IMR-90 (cell line): ENCODE measurements at regions not wholly inside any gene's neighbourhood (a gene's known extent, or its start where the extent isn't known, plus 50 kb on each side); places are given as distances from the start of the nearest gene placed in this dataset.

Experiments used
- ATAC-seq: fragments of 200-7000 bp; cut with Tn5 transposase; 2 replicates; pipeline ENCODE4 v1.9.1; 2020; ENCODE audit warnings: low read depth, mild to moderate bottlenecking, moderate library complexity
- BruUV-seq: library from RNA; stranded (reverse); fragments of 400-500 nt; replicated peaks from 2 replicates; lab custom pipeline; 2021; lab: Mats Ljungman, UMichigan
- CTCF ChIA-PET: fragments of 300-600 bp; formaldehyde crosslinking; extraction: SDS; loops from one replicate; lab custom pipeline; 2021; ENCODE audit warnings: antibody characterized with exemption; lab: Yijun Ruan, JAX
- POLR2A ChIA-PET: fragments of 300-600 bp; sonication (Branson Sonifier 250); formaldehyde crosslinking; loops from one replicate; lab custom pipeline; 2022; ENCODE audit warnings: antibody characterized with exemption; ENCODE audit not compliant: unreplicated experiment; lab: Charles Lee
- DNase-seq: peaks from one replicate; pipeline ENCODE4 v3.0.0; 2013
- H2AFZ ChIP-seq: replicated peaks from 2 replicates; pipeline ENCODE3; 2013; ENCODE audit warnings: low read length, mild to moderate bottlenecking; ENCODE audit not compliant: poor library complexity
- H2AK5ac ChIP-seq: 2 replicates; pipeline ENCODE4 v1.6.1; 2013; ENCODE audit warnings: low read depth, low read length, inconsistent platforms
- H2AK9ac ChIP-seq: replicated peaks from 2 replicates; pipeline ENCODE3; 2013; ENCODE audit warnings: mild to moderate bottlenecking, low read depth, low read length, moderate library complexity; ENCODE audit not compliant: poor library complexity
- H2BK120ac ChIP-seq: 2 replicates; pipeline ENCODE4 v1.6.1; 2013; ENCODE audit warnings: low read depth, low read length, inconsistent platforms
- H2BK15ac ChIP-seq: 3 replicates; pipeline ENCODE4 v1.6.1; 2013; ENCODE audit warnings: low read depth, low read length, inconsistent platforms
- H2BK20ac ChIP-seq: 2 replicates; pipeline ENCODE4 v1.6.1; 2013; ENCODE audit warnings: low read depth, mild to moderate bottlenecking, inconsistent platforms, low read length, moderate library complexity
- H2BK5ac ChIP-seq: 2 replicates; pipeline ENCODE4 v1.6.1; 2013; ENCODE audit warnings: mild to moderate bottlenecking, low read depth, low read length, inconsistent platforms; ENCODE audit not compliant: poor library complexity, severe bottlenecking
- H3K14ac ChIP-seq: replicated peaks from 2 replicates; pipeline ENCODE4 v1.6.1; 2013; ENCODE audit warnings: low read depth, low read length, inconsistent platforms
- H3K18ac ChIP-seq: 2 replicates; pipeline ENCODE4 v1.6.1; 2013; ENCODE audit warnings: low read depth, low read length, control low read depth
- H3K23ac ChIP-seq: 2 replicates; pipeline ENCODE4 v1.6.1; 2013; ENCODE audit warnings: low read depth, low read length, inconsistent platforms
- H3K27ac ChIP-seq: 2 replicates; pipeline ENCODE4 v1.5.1; 2013; ENCODE audit warnings: mild to moderate bottlenecking, control low read depth, low read length; ENCODE audit not compliant: insufficient read depth
- H3K27me3 ChIP-seq: 2 replicates; pipeline ENCODE4 v1.6.1; 2013; ENCODE audit warnings: low read length; ENCODE audit not compliant: control insufficient read depth, insufficient read depth
- H3K36me3 ChIP-seq: 2 replicates; pipeline ENCODE4 v1.6.1; 2013; ENCODE audit warnings: low read length, mixed read lengths; ENCODE audit not compliant: control insufficient read depth, insufficient read depth
- H3K4ac ChIP-seq: 2 replicates; pipeline ENCODE4 v1.6.1; 2013; ENCODE audit warnings: low read depth, low read length, inconsistent platforms
- H3K4me1 ChIP-seq: 2 replicates; pipeline ENCODE4 v1.6.1; 2013; ENCODE audit warnings: low read length, mixed read lengths; ENCODE audit not compliant: control insufficient read depth, insufficient read depth
- H3K4me2 ChIP-seq: 2 replicates; pipeline ENCODE4 v1.6.1; 2013; ENCODE audit warnings: low read depth, mild to moderate bottlenecking, control low read depth, low read length, moderate library complexity
- H3K4me3 ChIP-seq: 2 replicates; pipeline ENCODE4 v1.5.1; 2013; ENCODE audit warnings: low read depth, mild to moderate bottlenecking, control low read depth, low read length, moderate library complexity; ENCODE audit not compliant: insufficient read depth
- H3K56ac ChIP-seq: 2 replicates; pipeline ENCODE4 v1.6.1; 2013; ENCODE audit warnings: low read length, inconsistent platforms; ENCODE audit not compliant: insufficient read depth; ENCODE audit errors: extremely low read depth
- H3K79me1 ChIP-seq, 2 experiments: 2 replicates each; pipeline ENCODE4 v1.6.1; 2013; ENCODE audit warnings: low read length in 2 of 2, inconsistent platforms in 1 of 2, low read depth in 1 of 2
- H3K9ac ChIP-seq: 2 replicates; pipeline ENCODE4 v1.6.1; 2013; ENCODE audit warnings: low read depth, low read length, control low read depth
- H3K9me1 ChIP-seq: 2 replicates; pipeline ENCODE4 v1.6.1; 2013; ENCODE audit warnings: low read length, inconsistent platforms; ENCODE audit not compliant: insufficient read depth
- H3K9me3 ChIP-seq: 2 replicates; pipeline ENCODE4 v1.6.1; 2013; ENCODE audit warnings: low read length; ENCODE audit not compliant: control insufficient read depth, insufficient read depth
- H4K20me1 ChIP-seq: 2 replicates; pipeline ENCODE4 v1.6.1; 2013; ENCODE audit warnings: low read length, inconsistent platforms; ENCODE audit not compliant: insufficient read depth
- H4K5ac ChIP-seq: 2 replicates; pipeline ENCODE4 v1.6.1; 2013; ENCODE audit warnings: mild to moderate bottlenecking, low read depth, low read length, control low read depth
- H4K8ac ChIP-seq, 2 experiments: 2 replicates each; pipeline ENCODE4 v1.6.1; 2013; ENCODE audit warnings: low read depth in 2 of 2, low read length in 2 of 2, control low read depth in 1 of 2, inconsistent platforms in 1 of 2
- H4K91ac ChIP-seq: 2 replicates; pipeline ENCODE4 v1.6.1; 2013; ENCODE audit warnings: low read depth, low read length, inconsistent platforms; ENCODE audit not compliant: insufficient read depth
- BHLHE40 ChIP-seq: fragments of 150-350 bp; IDR thresholded peaks from 2 replicates; pipeline ENCODE4 v1.6.1; 2016; ENCODE audit warnings: mild to moderate bottlenecking, low read depth, low read length
- CEBPB ChIP-seq: IDR thresholded peaks from 2 replicates; pipeline ENCODE4 v1.6.1; 2012; ENCODE audit warnings: low read depth, low read length, improper control_type of control experiment
- CHD1 ChIP-seq: IDR thresholded peaks from 2 replicates; pipeline ENCODE4 v1.6.1; 2012; ENCODE audit warnings: low read depth, low read length, improper control_type of control experiment
- FOS ChIP-seq: fragments of 150-350 bp; IDR thresholded peaks from 2 replicates; pipeline ENCODE4 v1.6.1; 2016; ENCODE audit warnings: low read depth, low read length
- MAFK ChIP-seq: IDR thresholded peaks from 2 replicates; pipeline ENCODE4 v1.6.1; 2012; ENCODE audit warnings: low read depth, low read length, improper control_type of control experiment
- MAZ ChIP-seq: IDR thresholded peaks from 2 replicates; pipeline ENCODE4 v1.6.1; 2012; ENCODE audit warnings: low read depth, mild to moderate bottlenecking, low read length, improper control_type of control experiment, moderate library complexity, borderline replicate concordance
- MXI1 ChIP-seq: IDR thresholded peaks from 2 replicates; pipeline ENCODE4 v1.6.1; 2012; ENCODE audit warnings: low read depth, mild to moderate bottlenecking, low read length, moderate library complexity, borderline replicate concordance
- NFE2L2 ChIP-seq: fragments of 150-350 bp; IDR thresholded peaks from 2 replicates; pipeline ENCODE4 v1.6.1; 2016; ENCODE audit warnings: low read depth, mild to moderate bottlenecking, low read length
- POLR2A ChIP-seq: IDR thresholded peaks from 2 replicates; pipeline ENCODE4 v1.6.1; 2012; ENCODE audit warnings: mild to moderate bottlenecking, low read depth, low read length
- RAD21 ChIP-seq: IDR thresholded peaks from 2 replicates; pipeline ENCODE4 v1.6.1; 2012; ENCODE audit warnings: low read length, improper control_type of control experiment
- RCOR1 ChIP-seq: IDR thresholded peaks from 2 replicates; pipeline ENCODE4 v1.6.1; 2012; ENCODE audit warnings: mild to moderate bottlenecking, low read length, improper control_type of control experiment; ENCODE audit not compliant: insufficient replicate concordance
- RFX5 ChIP-seq: IDR thresholded peaks from 2 replicates; pipeline ENCODE4 v1.8.0; 2012; ENCODE audit warnings: low read depth, mild to moderate bottlenecking, low read length, moderate library complexity
- SMC3 ChIP-seq: fragments of 150-350 bp; IDR thresholded peaks from 2 replicates; pipeline ENCODE4 v1.6.1; 2016; ENCODE audit warnings: low read depth, mild to moderate bottlenecking, antibody characterized with exemption, low read length, moderate library complexity
- dilution Hi-C: fragments of 300-500 bp; cut with HindIII; formaldehyde crosslinking; loops from one replicate; pipeline ENCODE4 v1.14.3; 2018; ENCODE audit warnings: low sequenced_read_pairs; ENCODE audit not compliant: unreplicated experiment
- in situ Hi-C: fragments of 300-500 bp; cut with MboI; formaldehyde crosslinking; loops from 3 replicates; pipeline ENCODE4 v1.14.3; 2019; ENCODE audit warnings: low sequenced_read_pairs, inconsistent platforms, mixed read lengths
- intact Hi-C: fragments of 100-400 bp; cut with micrococcal nuclease; formaldehyde crosslinking; loops from 2 replicates; pipeline ENCODE4 v1.10.0; 2022
- TF ChIP-seq, protein P1 (sequence below): conservative IDR thresholded peaks from 2 replicates; pipeline ENCODE4 v1.5.1; 2012; ENCODE audit warnings: mild to moderate bottlenecking, low read depth, low read length, improper control_type of control experiment
- TF ChIP-seq, protein P2 (sequence below): fragments of 150-350 bp; IDR thresholded peaks from 2 replicates; pipeline ENCODE4 v1.6.1; 2016; ENCODE audit warnings: low read depth, mild to moderate bottlenecking, low read length, moderate library complexity, borderline replicate concordance
- TF ChIP-seq, protein P3 (sequence below): fragments of 150-350 bp; IDR thresholded peaks from 2 replicates; pipeline ENCODE4 v1.6.1; 2017; ENCODE audit warnings: mild to moderate bottlenecking, antibody characterized with exemption, low read length, low read depth

DNA sequence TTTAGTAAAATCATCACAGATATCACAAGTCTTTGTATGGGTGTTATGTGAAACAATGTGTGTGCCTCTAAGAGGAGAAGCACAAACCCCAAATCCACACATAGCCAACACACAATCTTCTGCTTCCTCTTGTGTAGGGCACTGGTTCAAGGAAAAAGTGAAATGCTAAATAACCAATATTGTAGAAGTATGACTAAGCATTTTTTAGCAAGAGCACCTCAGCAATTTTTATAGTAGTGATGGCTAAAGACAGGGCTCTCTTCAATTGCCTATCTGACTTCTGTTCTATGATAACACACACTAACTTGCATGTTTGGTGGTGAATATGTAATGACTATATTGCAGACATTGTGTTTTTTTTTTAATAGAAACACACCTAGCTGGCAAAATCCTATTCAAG, 997.9 kb upstream of the ALCAM start:
- ChIA-PET POLR2A (no interaction called here), CTCF (no interaction called here)
- Histone ChIP-seq H3K9me3 (no peaks in the 10 kb centered on the region), H3K14ac (no peak overlapping the region), H3K9me1 (no peaks in the 10 kb centered on the region), H2BK120ac (no peak overlapping the region), H3K27ac (no peak overlapping the region), H3K56ac (no peak overlapping the region), H2AFZ (no peak overlapping the region), H3K4ac (no peak overlapping the region), H3K23ac (no peak overlapping the region), H3K9ac (no peak overlapping the region), H4K91ac (no peak overlapping the region), H3K36me3 (no peaks in the 10 kb centered on the region), H2BK5ac (no peak overlapping the region), H3K18ac (no peak overlapping the region), H3K4me2 (no peak overlapping the region), H2AK9ac (no peak overlapping the region), H3K27me3 (no peaks in the 10 kb centered on the region), H2BK20ac (no peak overlapping the region), H4K5ac (no peak overlapping the region), H3K79me1 (no peaks in the 10 kb centered on the region), H4K8ac (no peak overlapping the region), H2BK15ac (no peak overlapping the region), H2AK5ac (no peak overlapping the region), H4K20me1 (no peaks in the 10 kb centered on the region), H3K4me3 (no peak overlapping the region), H3K4me1 (no peaks in the 10 kb centered on the region)
- DNase-seq (no peak), ATAC-seq (no peak)
- no TSS peak for BruUV-seq
- intact Hi-C loops = no loop called here
- in situ Hi-C loops = no loop called here
- no peak for TF ChIP-seq SMC3
- TF ChIP-seq, protein P1, sequence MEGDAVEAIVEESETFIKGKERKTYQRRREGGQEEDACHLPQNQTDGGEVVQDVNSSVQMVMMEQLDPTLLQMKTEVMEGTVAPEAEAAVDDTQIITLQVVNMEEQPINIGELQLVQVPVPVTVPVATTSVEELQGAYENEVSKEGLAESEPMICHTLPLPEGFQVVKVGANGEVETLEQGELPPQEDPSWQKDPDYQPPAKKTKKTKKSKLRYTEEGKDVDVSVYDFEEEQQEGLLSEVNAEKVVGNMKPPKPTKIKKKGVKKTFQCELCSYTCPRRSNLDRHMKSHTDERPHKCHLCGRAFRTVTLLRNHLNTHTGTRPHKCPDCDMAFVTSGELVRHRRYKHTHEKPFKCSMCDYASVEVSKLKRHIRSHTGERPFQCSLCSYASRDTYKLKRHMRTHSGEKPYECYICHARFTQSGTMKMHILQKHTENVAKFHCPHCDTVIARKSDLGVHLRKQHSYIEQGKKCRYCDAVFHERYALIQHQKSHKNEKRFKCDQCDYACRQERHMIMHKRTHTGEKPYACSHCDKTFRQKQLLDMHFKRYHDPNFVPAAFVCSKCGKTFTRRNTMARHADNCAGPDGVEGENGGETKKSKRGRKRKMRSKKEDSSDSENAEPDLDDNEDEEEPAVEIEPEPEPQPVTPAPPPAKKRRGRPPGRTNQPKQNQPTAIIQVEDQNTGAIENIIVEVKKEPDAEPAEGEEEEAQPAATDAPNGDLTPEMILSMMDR = no peak
- TF ChIP-seq POLR2A = no peak
- TF ChIP-seq, protein P2, sequence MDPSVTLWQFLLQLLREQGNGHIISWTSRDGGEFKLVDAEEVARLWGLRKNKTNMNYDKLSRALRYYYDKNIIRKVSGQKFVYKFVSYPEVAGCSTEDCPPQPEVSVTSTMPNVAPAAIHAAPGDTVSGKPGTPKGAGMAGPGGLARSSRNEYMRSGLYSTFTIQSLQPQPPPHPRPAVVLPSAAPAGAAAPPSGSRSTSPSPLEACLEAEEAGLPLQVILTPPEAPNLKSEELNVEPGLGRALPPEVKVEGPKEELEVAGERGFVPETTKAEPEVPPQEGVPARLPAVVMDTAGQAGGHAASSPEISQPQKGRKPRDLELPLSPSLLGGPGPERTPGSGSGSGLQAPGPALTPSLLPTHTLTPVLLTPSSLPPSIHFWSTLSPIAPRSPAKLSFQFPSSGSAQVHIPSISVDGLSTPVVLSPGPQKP = no peak
- no peak for TF ChIP-seq CHD1
- no peak for TF ChIP-seq BHLHE40
- TF ChIP-seq MXI1 = no peak
- TF ChIP-seq RAD21 = no peak
- TF ChIP-seq MAFK = peak; percentile 72
- peak; percentile 90 for TF ChIP-seq NFE2L2
- TF ChIP-seq RFX5 = no peak
- TF ChIP-seq FOS = no peak
- TF ChIP-seq, protein P3, sequence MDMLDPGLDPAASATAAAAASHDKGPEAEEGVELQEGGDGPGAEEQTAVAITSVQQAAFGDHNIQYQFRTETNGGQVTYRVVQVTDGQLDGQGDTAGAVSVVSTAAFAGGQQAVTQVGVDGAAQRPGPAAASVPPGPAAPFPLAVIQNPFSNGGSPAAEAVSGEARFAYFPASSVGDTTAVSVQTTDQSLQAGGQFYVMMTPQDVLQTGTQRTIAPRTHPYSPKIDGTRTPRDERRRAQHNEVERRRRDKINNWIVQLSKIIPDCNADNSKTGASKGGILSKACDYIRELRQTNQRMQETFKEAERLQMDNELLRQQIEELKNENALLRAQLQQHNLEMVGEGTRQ = no peak
- TF ChIP-seq CEBPB = no peak
- no peak for TF ChIP-seq MAZ
- no peak for TF ChIP-seq RCOR1
- dilution Hi-C loops = no loop called here
